ENCODE measurements at regions not wholly inside any gene's neighbourhood (a gene's known extent, or its start where the extent isn't known, plus 50 kb on each side); places are given as distances from the start of the nearest gene placed in this dataset.

DNA sequence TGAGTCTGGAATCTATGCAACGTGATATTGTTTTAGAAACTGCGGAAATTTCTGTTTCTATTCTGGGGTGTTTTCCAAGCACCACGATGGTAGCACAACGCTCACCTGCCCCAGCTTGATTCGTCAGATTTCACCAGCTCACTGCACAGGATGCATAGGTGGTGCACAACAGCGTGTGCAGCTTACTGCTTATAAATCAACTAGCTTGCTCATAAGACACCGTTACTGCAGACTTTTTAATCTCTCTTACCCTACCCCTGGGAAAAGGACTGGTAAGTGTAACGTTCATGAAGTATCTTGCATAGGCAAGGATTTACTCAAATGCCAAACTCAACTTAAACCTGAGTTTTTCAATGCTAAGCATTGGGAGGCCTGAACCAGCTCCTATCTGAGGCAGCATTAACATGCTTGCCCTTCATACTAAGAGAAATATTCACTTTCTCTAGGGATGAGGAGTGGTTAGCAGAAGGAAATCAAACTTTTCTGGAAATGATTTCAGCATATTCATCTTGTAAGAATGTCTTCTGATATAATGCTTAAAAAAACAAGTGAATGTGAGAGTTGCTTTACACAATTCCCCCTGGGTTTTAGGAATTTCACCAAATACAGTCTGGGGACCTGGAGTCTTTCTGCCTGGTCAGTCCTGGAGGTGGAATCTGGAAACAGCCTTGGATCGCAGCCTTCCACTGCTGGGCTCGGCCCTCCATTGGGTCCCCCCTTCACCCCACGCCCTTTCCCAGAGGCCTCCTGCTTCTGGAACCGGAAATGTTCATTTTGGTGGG lies 100.6 kb downstream of the DACT2 start:
- Histone ChIP-seq H3K9me3 (no peaks in the 10 kb centered on the region), H3K4me3 (peak overlapping the region; percentile 15), H3K4me1 (ENCODE audit: control insufficient read depth in 1 of 2, low read depth in 2 of 2) (peaks cover 14 to 21% of the 10 kb centered on the region in 2 donors), H3K27ac (peak overlapping the region; percentile 38 to 69), H3K36me3 (no peaks in the 10 kb centered on the region), H3K27me3 (replicated peaks; ENCODE audit: insufficient read depth) (no peaks in the 10 kb centered on the region)
- DNase-seq (ENCODE audit: low spot score) (no peak), ATAC-seq (ENCODE audit: insufficient number of reproducible peaks, low FRiP score, low read depth) (peak; percentile 57)
- TF ChIP-seq, protein P1, sequence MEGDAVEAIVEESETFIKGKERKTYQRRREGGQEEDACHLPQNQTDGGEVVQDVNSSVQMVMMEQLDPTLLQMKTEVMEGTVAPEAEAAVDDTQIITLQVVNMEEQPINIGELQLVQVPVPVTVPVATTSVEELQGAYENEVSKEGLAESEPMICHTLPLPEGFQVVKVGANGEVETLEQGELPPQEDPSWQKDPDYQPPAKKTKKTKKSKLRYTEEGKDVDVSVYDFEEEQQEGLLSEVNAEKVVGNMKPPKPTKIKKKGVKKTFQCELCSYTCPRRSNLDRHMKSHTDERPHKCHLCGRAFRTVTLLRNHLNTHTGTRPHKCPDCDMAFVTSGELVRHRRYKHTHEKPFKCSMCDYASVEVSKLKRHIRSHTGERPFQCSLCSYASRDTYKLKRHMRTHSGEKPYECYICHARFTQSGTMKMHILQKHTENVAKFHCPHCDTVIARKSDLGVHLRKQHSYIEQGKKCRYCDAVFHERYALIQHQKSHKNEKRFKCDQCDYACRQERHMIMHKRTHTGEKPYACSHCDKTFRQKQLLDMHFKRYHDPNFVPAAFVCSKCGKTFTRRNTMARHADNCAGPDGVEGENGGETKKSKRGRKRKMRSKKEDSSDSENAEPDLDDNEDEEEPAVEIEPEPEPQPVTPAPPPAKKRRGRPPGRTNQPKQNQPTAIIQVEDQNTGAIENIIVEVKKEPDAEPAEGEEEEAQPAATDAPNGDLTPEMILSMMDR (IDR thresholded peaks at IDR 0.05) = no peak

DNA sequence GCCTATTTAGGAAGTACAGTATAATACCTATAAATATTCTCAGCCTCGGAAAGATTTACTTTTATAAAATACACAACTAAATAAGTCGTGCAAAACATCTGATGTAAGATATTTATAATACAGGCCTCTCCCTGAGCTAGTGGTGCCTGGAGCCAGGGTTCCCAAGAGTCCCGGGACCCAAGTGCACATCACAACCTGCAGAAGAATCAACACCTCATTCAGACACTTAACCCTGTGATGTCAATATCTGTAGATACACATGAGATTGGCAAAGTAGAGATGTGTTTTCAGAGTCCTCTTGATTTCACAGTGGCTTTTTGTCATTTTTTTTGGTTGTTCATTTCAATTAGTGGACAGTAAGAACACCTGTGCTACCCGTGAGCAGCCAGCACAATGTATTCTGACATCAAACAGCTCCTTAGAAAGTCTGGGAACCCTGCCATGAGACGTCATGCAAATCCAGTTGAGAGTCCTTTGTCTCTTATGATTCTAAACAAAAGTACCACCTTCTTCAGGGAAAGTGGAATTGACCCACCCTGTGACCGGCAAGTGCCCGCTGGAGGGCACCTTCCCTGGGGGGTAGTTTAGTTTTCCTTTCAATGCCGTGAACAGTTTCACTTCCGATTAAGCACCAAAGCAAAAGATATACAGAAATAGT lies 101.6 kb downstream of the DACT2 start:
- Histone ChIP-seq H3K27ac (peak overlapping the region in 1 of 2 donors; percentile 69), H3K9me3 (no peaks in the 10 kb centered on the region), H3K4me1 (ENCODE audit: control insufficient read depth in 1 of 2, low read depth in 2 of 2) (peaks cover 14 to 21% of the 10 kb centered on the region in 2 donors), H3K4me3 (no peak overlapping the region), H3K27me3 (replicated peaks; ENCODE audit: insufficient read depth) (no peaks in the 10 kb centered on the region), H3K36me3 (no peaks in the 10 kb centered on the region)
- TF ChIP-seq, protein P1 (IDR thresholded peaks at IDR 0.05) = no peak
- DNase-seq (ENCODE audit: low spot score) (no peak), ATAC-seq (ENCODE audit: insufficient number of reproducible peaks, low FRiP score, low read depth) (no peak)

DNA sequence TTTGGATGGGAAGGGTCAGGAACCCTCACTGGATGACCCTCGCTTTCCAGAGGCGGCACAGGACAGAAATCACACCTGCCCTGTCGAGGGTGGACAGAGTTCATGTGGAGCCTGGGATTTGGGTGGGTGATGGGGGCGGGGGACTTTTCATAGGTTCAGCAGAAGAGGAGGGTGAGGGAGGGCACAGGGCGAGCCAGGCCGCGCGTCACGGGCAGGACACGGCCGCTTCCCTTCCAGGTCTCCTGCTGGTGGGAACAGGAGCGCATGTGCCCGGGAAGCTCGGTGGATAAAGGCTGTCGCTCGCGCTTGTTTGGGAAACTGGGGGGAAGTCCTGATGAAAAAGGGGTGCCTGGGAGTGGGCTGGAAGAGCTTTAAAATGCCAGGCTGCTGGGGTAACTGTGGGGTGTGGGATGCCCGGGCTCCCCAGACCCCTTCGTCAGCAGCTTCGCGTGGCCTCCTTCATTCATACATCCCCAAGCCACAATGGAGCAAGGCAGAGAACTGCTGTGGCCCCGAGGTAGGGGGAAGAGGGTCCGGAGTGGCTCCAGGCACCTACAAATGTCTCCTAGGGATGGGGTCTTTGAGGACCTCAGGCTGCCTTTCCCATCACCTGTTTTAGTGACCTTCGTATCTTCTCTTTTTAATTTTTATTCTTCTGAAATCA lies 102.2 kb downstream of the DACT2 start:
- H3K4me1 ChIP-seq (ENCODE audit: control insufficient read depth in 1 of 2, low read depth in 2 of 2) = peaks cover 14 to 21% of the 10 kb centered on the region in 2 donors
- TF ChIP-seq, protein P1 (IDR thresholded peaks at IDR 0.05) = no peak
- H3K4me3 ChIP-seq = no peak overlapping the region

DNA sequence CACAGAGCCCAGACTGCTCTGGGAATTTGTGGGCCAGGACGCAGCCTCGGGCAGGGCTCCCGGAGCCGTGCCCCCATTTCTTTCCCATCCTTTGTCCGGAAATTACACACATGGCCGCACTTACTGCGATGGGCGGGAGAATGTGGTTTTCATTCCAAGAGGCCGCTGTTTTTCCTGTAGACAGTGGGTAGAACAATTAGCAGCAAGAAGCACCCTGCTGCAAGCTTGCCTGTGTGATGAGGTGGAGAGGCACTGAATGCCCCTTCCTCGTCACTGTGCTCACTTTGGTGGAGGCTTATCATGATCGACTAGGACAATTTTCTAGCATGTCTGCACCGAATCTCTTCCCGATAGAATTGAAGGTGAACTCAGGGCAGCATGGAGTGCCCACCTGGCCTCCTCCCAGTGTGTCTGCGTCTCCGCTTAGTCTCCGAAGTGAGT lies 102.8 kb downstream of the DACT2 start:
- Histone ChIP-seq H3K4me1 (ENCODE audit: control insufficient read depth in 1 of 2, low read depth in 2 of 2) (peaks cover 14 to 21% of the 10 kb centered on the region in 2 donors), H3K27me3 (replicated peaks; ENCODE audit: insufficient read depth) (no peaks in the 10 kb centered on the region), H3K9me3 (no peaks in the 10 kb centered on the region), H3K36me3 (no peaks in the 10 kb centered on the region), H3K27ac (no peak overlapping the region), H3K4me3 (no peak overlapping the region)
- TF ChIP-seq, protein P1 (IDR thresholded peaks at IDR 0.05) = no peak
- no peak for ATAC-seq (ENCODE audit: insufficient number of reproducible peaks, low FRiP score, low read depth)
- DNase-seq (ENCODE audit: low spot score) = no peak

More for the DNA sequence above, 102.2 kb downstream of the DACT2 start:
- Histone ChIP-seq H3K27me3 (replicated peaks; ENCODE audit: insufficient read depth) (no peaks in the 10 kb centered on the region), H3K27ac (no peak overlapping the region), H3K36me3 (no peaks in the 10 kb centered on the region), H3K9me3 (no peaks in the 10 kb centered on the region)
- ATAC-seq (ENCODE audit: insufficient number of reproducible peaks, low FRiP score, low read depth) (no peak), DNase-seq (ENCODE audit: low spot score) (no peak)

DNA sequence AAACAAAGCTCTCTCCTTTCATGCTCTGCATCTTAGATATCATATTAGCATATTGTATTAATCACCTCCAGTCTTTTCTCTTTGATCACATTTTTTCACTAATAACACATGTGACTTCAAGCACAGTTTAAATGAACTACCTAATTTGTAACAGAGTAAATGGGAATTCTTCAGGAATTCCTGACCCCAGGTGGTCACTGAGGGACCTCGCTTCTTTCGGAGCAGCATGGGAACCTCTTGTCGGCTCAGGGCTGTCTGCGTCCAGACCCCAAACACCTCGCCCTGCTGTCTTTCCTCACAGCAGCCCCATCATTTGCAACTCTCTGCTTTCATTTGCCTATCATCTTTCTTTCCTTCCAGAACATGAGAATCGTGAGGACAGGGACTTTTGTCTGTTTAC lies 103.5 kb downstream of the DACT2 start:
- Histone ChIP-seq H3K4me1 (ENCODE audit: control insufficient read depth in 1 of 2, low read depth in 2 of 2) (peaks cover 14 to 21% of the 10 kb centered on the region in 2 donors), H3K9me3 (no peaks in the 10 kb centered on the region), H3K27me3 (replicated peaks; ENCODE audit: insufficient read depth) (no peaks in the 10 kb centered on the region), H3K36me3 (no peaks in the 10 kb centered on the region), H3K4me3 (no peak overlapping the region), H3K27ac (no peak overlapping the region)
- DNase-seq (ENCODE audit: low spot score) (no peak), ATAC-seq (ENCODE audit: insufficient number of reproducible peaks, low FRiP score, low read depth) (no peak)
- TF ChIP-seq, protein P1 (IDR thresholded peaks at IDR 0.05) = no peak
